BJ (cell line): ENCODE measurements at regions not wholly inside any gene's neighbourhood (a gene's known extent, or its start where the extent isn't known, plus 50 kb on each side); places are given as distances from the start of the nearest gene placed in this dataset.

Source experiments
- CTCF ChIA-PET: fragments of 350-600 bp; formaldehyde crosslinking; extraction: SDS; loops from one replicate; lab custom pipeline; 2021; ENCODE audit warnings: antibody characterized with exemption, inconsistent platforms; lab: Yijun Ruan, JAX
- POLR2A ChIA-PET: fragments of 300-600 bp; sonication (Branson Sonifier 250); formaldehyde crosslinking; extraction: SDS; loops from one replicate; lab custom pipeline; 2021; ENCODE audit warnings: antibody characterized with exemption; lab: Charles Lee
- DNase-seq: peaks from one replicate; pipeline ENCODE4 v3.0.0-alpha.2; 2011; ENCODE audit warnings: low read depth
- H3K27me3 ChIP-seq: 2 replicates; pipeline ENCODE4 v1.6.0; 2011; ENCODE audit warnings: low read length; ENCODE audit not compliant: control insufficient read depth, insufficient read depth
- H3K36me3 ChIP-seq: 2 replicates; pipeline ENCODE4 v1.5.1; 2011; ENCODE audit warnings: low read length; ENCODE audit not compliant: control insufficient read depth, insufficient read depth
- H3K4me3 ChIP-seq: 2 replicates; pipeline ENCODE4 v1.5.1; 2011; ENCODE audit warnings: low read depth, mild to moderate bottlenecking, control low read depth, low read length
- CTCF ChIP-seq: IDR thresholded peaks from 2 replicates; pipeline ENCODE4 v1.5.1; 2011; ENCODE audit warnings: low read depth, mild to moderate bottlenecking, control low read depth, inconsistent platforms, low read length, moderate library complexity; ENCODE audit not compliant: insufficient read depth

- POLR2A ChIA-PET: no interaction called here
These were observed 76.9 kb upstream of the SMAD1 start for GRCh38 chr4:145404761-145405160.

GRCh38 chr4:145396581-145396980 is 85.1 kb upstream of the SMAD1 start:
- POLR2A ChIA-PET: no interaction called here
- Histone ChIP-seq H3K27me3 (no peaks in the 10 kb centered on the region), H3K36me3 (no peaks in the 10 kb centered on the region), H3K4me3 (no peak overlapping the region)
- CTCF ChIA-PET: interaction anchor here (0.9 kb wide), 1 partner anchor 15 kb away, joined by 3 read pairs; no protein-coding TSS in a partner anchor
- no peak for TF ChIP-seq CTCF
- DNase-seq: no peak

More at GRCh38 chr4:145404761-145405160, 76.9 kb upstream of the SMAD1 start:
- Histone ChIP-seq H3K4me3 (no peak overlapping the region), H3K36me3 (no peaks in the 10 kb centered on the region), H3K27me3 (peaks cover 1% of the 10 kb centered on the region; the same call in 1 of the 2 replicates)
- DNase-seq: no peak
- no peak for TF ChIP-seq CTCF
- CTCF ChIA-PET: interaction anchor here (0.6 to 1.3 kb wide), 3 partner anchors 10 to 197 kb away, joined by 3 read pairs; no protein-coding TSS in a partner anchor

GRCh38 chr4:145390571-145390970 is 91.1 kb upstream of the SMAD1 start:
- CTCF ChIA-PET: interaction anchor here (0.6 kb wide), 1 partner anchor 90 kb away, joined by 4 read pairs; no protein-coding TSS in a partner anchor
- POLR2A ChIA-PET: no interaction called here
- DNase-seq: no peak
- Histone ChIP-seq H3K27me3 (no peaks in the 10 kb centered on the region), H3K4me3 (no peak overlapping the region), H3K36me3 (no peaks in the 10 kb centered on the region)
- no peak for TF ChIP-seq CTCF

GRCh38 chr4:145389550-145389949 is 92.1 kb upstream of the SMAD1 start:
- no peaks in the 10 kb centered on the region for H3K27me3 ChIP-seq
- no peak for TF ChIP-seq CTCF
- no peak overlapping the region for H3K4me3 ChIP-seq
- H3K36me3 ChIP-seq: no peaks in the 10 kb centered on the region
- ChIA-PET POLR2A (no interaction called here), CTCF (no interaction called here)
- no peak for DNase-seq

- no peak for DNase-seq
- Histone ChIP-seq H3K36me3 (no peaks in the 10 kb centered on the region), H3K4me3 (no peak overlapping the region), H3K27me3 (no peaks in the 10 kb centered on the region)
- POLR2A ChIA-PET: no interaction called here
- no peak for TF ChIP-seq CTCF
- CTCF ChIA-PET: interaction anchor here (0.7 kb wide), 1 partner anchor 1010 kb away, joined by 3 read pairs; no protein-coding TSS in a partner anchor
These were observed 93.6 kb upstream of the SMAD1 start for GRCh38 chr4:145388043-145388442.
